HepG2 (cell line): ENCODE measurements at regions not wholly inside any gene's neighbourhood (a gene's known extent, or its start where the extent isn't known, plus 50 kb on each side); places are given as distances from the start of the nearest gene placed in this dataset.

Experiments
- AGO1 ChIP-seq: fragments of 200-400 bp; formaldehyde crosslinking; IDR thresholded peaks from 2 replicates; pipeline ENCODE4 v1.6.1; 2017; ENCODE audit warnings: mild to moderate bottlenecking, low read depth, low read length, moderate library complexity; ENCODE audit not compliant: poor library complexity, severe bottlenecking
- E2F5 ChIP-seq: sonication (generic); formaldehyde crosslinking; conservative IDR thresholded peaks from 2 replicates; pipeline ENCODE4 v1.4.0; 2020; ENCODE audit warnings: missing genetic modification reagents
- ELF3 ChIP-seq: IDR thresholded peaks from 2 replicates; pipeline ENCODE4 v1.6.1; 2016; ENCODE audit warnings: missing genetic modification reagents, missing compliant biosample characterization
- FOXC1 ChIP-seq: sonication (generic); formaldehyde crosslinking; IDR thresholded peaks from 2 replicates; pipeline ENCODE4 v1.8.0; 2022; ENCODE audit warnings: mild to moderate bottlenecking, missing genetic modification reagents, borderline replicate concordance
- GTF2F1 ChIP-seq: fragments of 150-350 bp; IDR thresholded peaks from 2 replicates; pipeline ENCODE4 v1.6.1; 2014; ENCODE audit warnings: low read length
- HHEX ChIP-seq: IDR thresholded peaks from 2 replicates; pipeline ENCODE4 v1.6.1; 2016; ENCODE audit warnings: control low read depth
- MAFK ChIP-seq, 2 experiments: IDR thresholded peaks in 1 of 2; conservative IDR thresholded peaks in 1 of 2; 2 replicates each; pipeline ENCODE4 v1.6.1; 2011; ENCODE audit warnings: improper control_type of control experiment in 2 of 2, low read length in 2 of 2
- NFE2L2 ChIP-seq: fragments of 150-350 bp; IDR thresholded peaks from 2 replicates; pipeline ENCODE4 v1.6.1; 2014; ENCODE audit warnings: low read length
- PCBP2 ChIP-seq: fragments of 200-400 bp; formaldehyde crosslinking; optimal IDR thresholded peaks from 2 replicates; pipeline ENCODE3; 2018; ENCODE audit warnings: low read length, low read depth; ENCODE audit not compliant: poor library complexity, severe bottlenecking
- PITX1 ChIP-seq: sonication (generic); formaldehyde crosslinking; IDR thresholded peaks from 2 replicates; pipeline ENCODE4 v1.5.1; 2020; ENCODE audit warnings: mild to moderate bottlenecking, missing genetic modification reagents
- RNF219 ChIP-seq: sonication (generic); formaldehyde crosslinking; IDR thresholded peaks from 2 replicates; pipeline ENCODE4 v1.5.0; 2020; ENCODE audit warnings: mild to moderate bottlenecking, missing genetic modification reagents
- TRIM24 ChIP-seq: sonication (generic); formaldehyde crosslinking; IDR thresholded peaks from 2 replicates; pipeline ENCODE4 v1.8.0; 2022; ENCODE audit warnings: mild to moderate bottlenecking, missing genetic modification reagents
- U2AF1 ChIP-seq: fragments of 200-400 bp; formaldehyde crosslinking; optimal IDR thresholded peaks from 2 replicates; pipeline ENCODE3; 2017; ENCODE audit warnings: mild to moderate bottlenecking, low read depth, low read length
- XRCC5 ChIP-seq: fragments of 200-400 bp; formaldehyde crosslinking; optimal IDR thresholded peaks from 2 replicates; pipeline ENCODE3; 2017; ENCODE audit warnings: mild to moderate bottlenecking, low read length
- ZBTB37 ChIP-seq: sonication (generic); formaldehyde crosslinking; IDR thresholded peaks from 2 replicates; pipeline ENCODE4 v1.4.0; 2020; ENCODE audit warnings: mild to moderate bottlenecking, missing genetic modification reagents
- ZBTB49 ChIP-seq: sonication (generic); formaldehyde crosslinking; IDR thresholded peaks from 2 replicates; pipeline ENCODE4 v1.4.0; 2020; ENCODE audit warnings: missing genetic modification reagents, borderline replicate concordance
- ZNF253 ChIP-seq: sonication (generic); formaldehyde crosslinking; IDR thresholded peaks from 2 replicates; pipeline ENCODE4 v1.8.0; 2022; ENCODE audit warnings: mild to moderate bottlenecking, missing genetic modification reagents, borderline replicate concordance
- ZNF282 ChIP-seq: fragments of 450-650 bp; IDR thresholded peaks from 2 replicates; pipeline ENCODE4 v1.6.1; 2018; ENCODE audit not compliant: partially characterized antibody
- ZNF350 ChIP-seq: sonication (generic); formaldehyde crosslinking; IDR thresholded peaks from 2 replicates; pipeline ENCODE4 v1.4.0; 2020; ENCODE audit warnings: mild to moderate bottlenecking, low read depth, missing genetic modification reagents, borderline replicate concordance
- ZNF569 ChIP-seq: sonication (generic); formaldehyde crosslinking; IDR thresholded peaks from 2 replicates; pipeline ENCODE4 v1.5.0; 2020; ENCODE audit warnings: mild to moderate bottlenecking, missing genetic modification reagents, moderate library complexity, borderline replicate concordance
- ZNF574 ChIP-seq: sonication (generic); formaldehyde crosslinking; IDR thresholded peaks from 2 replicates; pipeline ENCODE4 v1.4.0; 2020; ENCODE audit warnings: missing genetic modification reagents

- TF ChIP-seq ZNF574 (CRISPR knock-in tag), result no peak
- TF ChIP-seq ZNF569 (CRISPR knock-in tag), result no peak
- TF ChIP-seq TRIM24 (CRISPR knock-in tag), result 0 out of 2 replicates have a peak, but pooled peaks have one; percentile 60
- peak; percentile 97 for TF ChIP-seq HHEX (CRISPR knock-in tag)
- no peak for TF ChIP-seq FOXC1 (CRISPR knock-in tag)
- no peak for TF ChIP-seq XRCC5
- TF ChIP-seq ZNF282, result no peak
- TF ChIP-seq ZBTB37, result no peak
- no peak for TF ChIP-seq RNF219 (CRISPR knock-in tag)
- TF ChIP-seq E2F5, result no peak
- no peak for TF ChIP-seq GTF2F1
- peak; percentile 48 to 60; a peak in 2 of 4 replicates for TF ChIP-seq MAFK (conservative IDR thresholded peaks at IDR 0.05 in 1 of 2, IDR thresholded peaks at IDR 0.05 in 1 of 2; ENCODE audit: low read length in 2 of 2)
- TF ChIP-seq AGO1, result no peak
- TF ChIP-seq ZNF253 (CRISPR knock-in tag), result no peak
- TF ChIP-seq ZBTB49 (CRISPR knock-in tag), result no peak
- no peak for TF ChIP-seq PITX1
- TF ChIP-seq PCBP2, result no peak
- TF ChIP-seq ELF3 (CRISPR knock-in tag), result peak; percentile 75; the same call in 1 of the 2 replicates
- no peak for TF ChIP-seq NFE2L2
- no peak for TF ChIP-seq U2AF1
- TF ChIP-seq ZNF350 (CRISPR knock-in tag), result no peak
These were observed 87.9 kb upstream of the ETAA1 start (continued) for GRCh38 chr2:67309281-67309680.
